ENCODE measurements at regions not wholly inside any gene's neighbourhood (a gene's known extent, or its start where the extent isn't known, plus 50 kb on each side); places are given as distances from the start of the nearest gene placed in this dataset.

DNA sequence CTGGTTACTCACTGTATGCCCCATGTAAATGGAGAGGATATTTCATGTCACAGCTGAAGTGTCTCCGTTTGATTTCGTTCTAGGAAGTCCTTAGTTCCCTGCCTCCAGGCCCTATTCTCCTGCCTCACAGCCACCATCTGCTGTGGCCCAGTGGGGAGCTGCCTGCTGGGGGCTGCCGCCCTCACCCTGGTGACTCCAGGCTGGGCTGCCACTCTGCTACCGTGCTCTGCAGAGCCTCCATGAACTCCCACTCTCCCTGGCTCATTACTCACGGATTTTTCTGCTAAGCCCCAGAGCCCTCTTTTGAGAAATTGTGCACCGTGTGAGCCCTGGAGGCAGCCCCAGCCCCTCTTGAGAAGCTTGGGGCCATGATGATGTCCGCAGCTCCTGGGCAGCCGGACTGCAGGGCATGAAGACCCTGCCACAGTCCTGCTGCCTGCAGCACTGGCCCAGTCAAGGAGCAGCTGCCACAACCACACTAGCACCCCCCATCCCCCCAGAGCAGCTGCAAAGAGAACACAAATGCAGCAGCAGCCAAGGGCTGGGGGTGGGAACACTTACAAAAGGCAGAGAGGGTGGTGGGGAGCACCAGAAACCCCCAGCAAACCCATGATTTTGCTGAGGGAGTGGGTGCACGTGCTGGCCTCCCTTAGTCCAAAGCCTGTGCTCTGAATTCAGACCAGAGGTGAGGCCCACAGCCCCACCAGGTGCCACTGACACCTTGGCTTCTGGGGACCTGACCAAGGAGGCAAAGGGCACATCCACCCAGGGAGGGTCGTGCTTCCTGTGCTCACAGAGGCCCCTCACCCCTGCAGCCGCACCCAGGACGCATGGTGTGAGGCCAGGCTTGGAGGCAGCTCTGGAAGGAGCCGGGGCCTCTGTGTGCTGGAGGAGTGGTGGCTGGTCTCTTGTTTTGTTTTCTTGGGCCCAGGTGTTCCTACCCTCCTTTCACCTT lies 270.2 kb upstream of the RAB6C start:
- Mint-ChIP-seq H3K9me3 (no peaks in the 10 kb centered on the region), H3K4me1 (ENCODE audit: low read depth) (no peaks in the 10 kb centered on the region), H3K27ac (no peak overlapping the region), H3K27me3 (ENCODE audit: insufficient read depth) (no peaks in the 10 kb centered on the region), H3K4me3 (no peak overlapping the region), H3K36me3 (ENCODE audit: low read depth) (no peaks in the 10 kb centered on the region)
- DNase-seq (ENCODE audit: low spot score): no peak
- intact Hi-C loops (cut with micrococcal nuclease): no loop called here

DNA sequence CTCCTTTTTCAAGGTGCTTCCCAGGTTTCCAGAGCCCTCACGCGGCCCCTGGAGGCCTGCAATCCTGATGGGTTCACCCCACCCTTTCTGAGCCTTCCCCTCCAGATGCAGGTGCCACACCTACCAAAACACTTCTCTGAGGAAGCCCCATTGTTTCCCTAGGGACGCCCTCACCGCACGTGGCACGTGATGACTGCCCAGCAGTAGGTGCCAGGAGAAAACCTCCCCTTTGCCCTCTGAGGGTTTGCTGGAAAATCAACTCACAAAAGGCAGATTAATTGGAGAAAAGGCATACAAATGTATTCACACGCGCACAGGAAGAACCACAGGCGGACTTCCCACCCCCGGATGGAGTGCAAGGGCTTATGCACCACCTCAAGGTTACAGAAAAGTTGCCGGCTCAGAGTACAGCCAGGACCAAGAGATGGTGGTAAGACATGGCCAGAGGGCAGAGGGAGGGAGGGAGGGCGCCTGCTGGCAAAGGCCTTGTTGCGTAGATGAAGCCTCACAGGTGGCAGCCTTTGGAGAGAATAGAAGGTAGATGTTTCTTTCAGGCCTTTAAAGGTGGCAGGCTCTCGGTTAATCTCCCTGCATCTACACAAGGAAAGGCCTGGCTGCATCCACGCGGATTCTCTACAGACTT lies 269.4 kb upstream of the RAB6C start:
- intact Hi-C loops (cut with micrococcal nuclease): no loop called here
- H3K27me3 Mint-ChIP-seq (ENCODE audit: insufficient read depth): no peaks in the 10 kb centered on the region
- DNase-seq (ENCODE audit: low spot score): no peak

DNA sequence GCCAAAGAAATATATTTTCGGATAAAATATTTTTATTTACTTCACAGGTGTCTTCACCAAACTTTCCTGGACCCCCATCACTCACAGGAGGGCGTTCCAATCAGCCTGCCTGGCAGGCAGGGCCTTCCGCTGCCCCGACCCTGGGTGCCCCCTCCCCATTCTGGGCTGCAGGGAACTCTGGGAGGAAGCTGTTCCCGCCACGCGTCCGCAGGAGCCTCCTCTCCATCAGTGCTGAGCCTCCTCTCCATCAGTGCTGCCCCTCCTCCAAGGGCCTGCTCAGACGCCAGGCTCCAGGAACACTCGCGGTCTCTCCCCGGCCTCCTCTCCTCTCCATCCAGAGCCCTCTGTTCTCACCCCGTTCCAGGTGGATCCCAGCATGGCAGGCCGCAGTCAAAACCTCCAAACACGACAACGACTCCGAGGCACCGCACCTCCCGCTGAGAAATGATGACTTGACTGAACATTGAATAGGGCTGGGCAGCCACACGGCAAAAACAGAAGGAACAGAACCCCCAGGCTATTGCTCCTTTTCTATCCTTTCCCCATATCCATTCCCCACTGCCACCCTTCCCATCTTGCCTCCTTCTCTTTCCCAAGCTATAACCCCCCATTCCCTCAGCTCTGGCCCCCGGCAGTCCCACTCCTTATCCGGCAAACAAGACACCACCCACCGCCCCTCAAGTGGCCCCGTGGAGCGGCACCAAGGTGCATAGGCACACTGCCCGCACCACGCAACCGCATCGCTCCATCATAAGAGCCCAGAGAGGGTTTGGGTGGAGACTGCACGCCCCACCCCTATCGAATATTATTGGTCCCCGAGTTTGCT lies 268.6 kb upstream of the RAB6C start:
- H3K27me3 Mint-ChIP-seq (ENCODE audit: insufficient read depth): no peaks in the 10 kb centered on the region
- no peaks in the 10 kb centered on the region for H3K36me3 Mint-ChIP-seq (ENCODE audit: low read depth)
- no peak overlapping the region for H3K4me3 Mint-ChIP-seq
- DNase-seq (ENCODE audit: low spot score): no peak
- H3K4me1 Mint-ChIP-seq (ENCODE audit: low read depth): no peaks in the 10 kb centered on the region
- H3K9me3 Mint-ChIP-seq: no peaks in the 10 kb centered on the region
- intact Hi-C loops (cut with micrococcal nuclease): no loop called here
- no peak overlapping the region for H3K27ac Mint-ChIP-seq

More for the DNA sequence above, 269.4 kb upstream of the RAB6C start:
- no peak overlapping the region for H3K4me3 Mint-ChIP-seq
- H3K27ac Mint-ChIP-seq: no peak overlapping the region
- H3K4me1 Mint-ChIP-seq (ENCODE audit: low read depth): no peaks in the 10 kb centered on the region
- H3K36me3 Mint-ChIP-seq (ENCODE audit: low read depth): no peaks in the 10 kb centered on the region
- H3K9me3 Mint-ChIP-seq: no peaks in the 10 kb centered on the region

DNA sequence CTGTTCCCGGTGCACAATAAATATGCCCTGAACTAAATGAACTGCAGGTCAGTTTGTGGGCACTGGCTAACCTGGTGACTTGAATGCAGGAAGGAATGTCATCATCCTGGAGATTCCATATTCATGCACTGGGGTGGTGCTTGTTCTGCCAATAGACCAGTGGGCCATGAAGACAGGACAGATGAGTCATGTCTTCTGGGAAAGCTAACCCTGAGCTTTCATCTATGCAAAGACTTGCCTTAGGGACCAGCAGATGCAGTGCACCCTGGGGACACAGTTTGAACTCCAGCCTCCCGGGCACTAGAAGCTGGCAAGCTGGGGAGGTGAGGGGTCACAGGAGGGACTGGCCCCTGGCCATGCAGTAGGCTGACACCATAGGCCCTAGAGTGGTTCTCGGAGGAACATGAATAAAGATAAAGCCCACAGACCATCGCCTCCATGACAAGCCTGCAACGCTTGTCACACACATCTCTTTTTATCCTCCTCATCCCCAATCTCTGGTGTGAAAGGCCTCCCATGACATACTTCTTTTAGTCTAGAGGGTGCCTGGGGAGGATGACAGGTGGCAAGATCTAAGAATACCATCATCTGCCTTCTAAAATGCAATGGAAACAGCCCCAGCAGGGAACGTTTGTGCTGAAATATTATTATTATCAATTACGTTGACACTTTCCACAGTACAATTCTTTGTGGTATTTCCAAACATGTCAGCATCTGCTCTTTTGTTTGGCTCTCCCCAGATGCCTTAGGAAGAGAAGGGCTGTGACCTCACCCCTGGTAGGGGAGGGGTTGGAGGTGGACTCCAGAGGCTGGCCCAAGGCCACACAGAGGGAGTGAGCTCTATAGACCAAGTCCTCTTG lies 267.4 kb upstream of the RAB6C start:
- H3K4me1 Mint-ChIP-seq (ENCODE audit: low read depth): no peaks in the 10 kb centered on the region
- no peaks in the 10 kb centered on the region for H3K9me3 Mint-ChIP-seq
- no peak overlapping the region for H3K4me3 Mint-ChIP-seq
- H3K36me3 Mint-ChIP-seq (ENCODE audit: low read depth): no peaks in the 10 kb centered on the region
- intact Hi-C loops (cut with micrococcal nuclease): no loop called here
- H3K27me3 Mint-ChIP-seq (ENCODE audit: insufficient read depth): no peaks in the 10 kb centered on the region
- no peak overlapping the region for H3K27ac Mint-ChIP-seq
- no peak for DNase-seq (ENCODE audit: low spot score)

DNA sequence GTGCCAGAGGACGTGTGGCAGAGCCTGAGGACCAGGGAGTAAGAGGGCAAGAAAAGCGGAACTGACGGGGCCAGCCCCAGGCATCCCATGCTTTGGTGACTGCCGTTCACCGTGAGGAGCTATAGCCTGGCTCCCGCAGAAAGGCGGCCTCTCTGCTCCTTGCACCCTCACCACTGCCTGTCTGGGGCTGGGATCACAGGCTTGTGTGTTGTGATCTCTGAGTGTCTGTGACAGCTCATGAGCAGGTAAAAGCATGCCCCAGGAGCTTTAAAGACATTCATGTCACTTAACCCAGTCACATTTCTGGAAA lies 266.8 kb upstream of the RAB6C start:
- no peak for DNase-seq (ENCODE audit: low spot score)
- Mint-ChIP-seq H3K9me3 (no peaks in the 10 kb centered on the region), H3K27me3 (ENCODE audit: insufficient read depth) (no peaks in the 10 kb centered on the region), H3K4me3 (no peak overlapping the region), H3K4me1 (ENCODE audit: low read depth) (no peaks in the 10 kb centered on the region), H3K36me3 (ENCODE audit: low read depth) (no peaks in the 10 kb centered on the region), H3K27ac (no peak overlapping the region)
- intact Hi-C loops (cut with micrococcal nuclease): no loop called here

DNA sequence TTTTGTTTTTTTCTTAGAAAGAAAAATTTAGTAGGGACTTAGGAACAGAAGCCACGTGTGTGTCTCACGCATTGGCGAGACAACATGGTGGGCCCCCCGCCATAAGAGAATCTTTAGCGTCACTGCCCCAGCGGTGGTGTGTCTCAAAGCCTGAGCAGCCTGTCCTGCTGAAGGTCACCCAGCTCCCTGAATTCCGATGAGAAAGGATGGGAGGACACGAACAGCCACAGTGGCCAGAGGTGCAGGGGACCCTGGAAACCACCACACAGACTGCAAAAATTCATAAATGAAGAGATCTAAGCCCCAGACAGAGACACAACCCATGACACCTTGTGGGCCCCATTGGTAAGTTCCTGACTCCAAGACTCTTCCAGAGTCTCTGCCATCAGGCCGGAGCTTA lies 266.1 kb upstream of the RAB6C start:
- Mint-ChIP-seq H3K4me3 (no peak overlapping the region), H3K36me3 (ENCODE audit: low read depth) (no peaks in the 10 kb centered on the region), H3K27ac (no peak overlapping the region), H3K4me1 (ENCODE audit: low read depth) (no peaks in the 10 kb centered on the region), H3K27me3 (ENCODE audit: insufficient read depth) (no peaks in the 10 kb centered on the region), H3K9me3 (no peaks in the 10 kb centered on the region)
- intact Hi-C loops (cut with micrococcal nuclease): no loop called here
- DNase-seq (ENCODE audit: low spot score): no peak

DNA sequence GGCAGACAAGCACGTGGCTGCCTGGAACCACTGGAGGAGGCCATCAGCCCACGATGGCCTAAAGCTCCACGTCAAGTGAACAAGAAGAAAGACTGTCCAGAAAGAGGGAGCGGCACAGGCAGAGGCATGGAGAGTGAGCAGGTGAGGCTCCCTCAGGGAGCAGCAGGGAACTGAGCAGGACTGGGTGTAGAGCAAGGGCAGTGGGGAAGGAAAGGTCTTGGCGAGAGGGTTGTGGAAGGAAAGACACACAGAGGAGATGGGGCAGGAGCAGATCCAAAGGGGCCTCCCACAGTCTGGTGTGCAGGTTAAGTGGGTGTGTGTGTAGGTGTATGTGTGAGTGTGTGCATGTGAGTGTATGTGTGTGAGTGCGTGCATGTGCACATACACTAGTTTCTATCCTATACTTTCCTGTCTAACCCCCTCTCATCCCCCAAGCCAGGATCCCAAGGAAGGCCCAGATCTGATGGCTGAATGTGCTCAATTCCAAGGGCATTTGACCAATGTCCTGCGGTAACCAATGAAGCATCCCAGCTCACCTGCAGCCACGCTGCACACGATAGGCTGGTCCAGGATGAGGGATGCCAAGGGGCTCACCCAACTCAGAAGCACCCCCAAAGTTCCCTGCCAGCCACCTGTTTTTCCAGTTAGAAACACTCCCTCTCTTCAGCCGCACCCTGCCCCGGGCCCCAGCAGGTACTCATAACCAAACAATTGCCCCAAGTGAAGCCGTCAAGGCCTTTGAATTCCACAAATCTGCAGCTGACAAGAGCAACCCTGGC lies 262.5 kb upstream of the RAB6C start:
- H3K27me3 Mint-ChIP-seq (ENCODE audit: insufficient read depth): no peaks in the 10 kb centered on the region
- no peaks in the 10 kb centered on the region for H3K4me1 Mint-ChIP-seq (ENCODE audit: low read depth)
- H3K27ac Mint-ChIP-seq: no peak overlapping the region
- intact Hi-C loops (cut with micrococcal nuclease): no loop called here
- H3K36me3 Mint-ChIP-seq (ENCODE audit: low read depth): no peaks in the 10 kb centered on the region
- no peaks in the 10 kb centered on the region for H3K9me3 Mint-ChIP-seq
- no peak overlapping the region for H3K4me3 Mint-ChIP-seq
- no peak for DNase-seq (ENCODE audit: low spot score)

DNA sequence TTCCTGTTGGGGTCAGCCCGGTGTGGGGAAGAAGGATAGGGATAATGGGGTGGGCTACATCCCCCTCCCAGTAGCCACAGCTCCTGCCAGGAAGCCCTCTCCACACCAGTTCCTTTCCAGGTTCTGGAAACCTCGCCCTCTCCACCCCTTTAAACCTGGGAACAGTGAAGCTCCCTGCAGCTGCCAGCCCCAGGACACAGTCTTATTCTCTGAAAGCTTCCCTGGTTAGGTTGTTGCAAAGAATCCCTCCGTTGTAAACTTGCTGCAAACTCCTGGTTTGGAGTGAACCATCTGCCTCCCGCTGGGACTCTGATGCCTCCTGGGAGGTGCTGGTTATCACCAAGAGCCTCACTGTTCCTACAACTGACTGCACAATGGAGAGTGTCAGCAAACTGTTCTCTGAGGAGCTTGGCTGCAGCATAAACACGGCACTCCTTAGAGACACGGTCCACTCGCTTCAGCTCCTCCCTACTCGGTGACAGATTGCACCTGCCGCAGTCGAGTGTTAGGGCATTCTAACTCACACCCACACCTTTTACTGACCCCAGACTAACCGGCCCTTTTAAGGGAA lies 261.8 kb upstream of the RAB6C start:
- H3K27me3 Mint-ChIP-seq (ENCODE audit: insufficient read depth): no peaks in the 10 kb centered on the region
- H3K4me1 Mint-ChIP-seq (ENCODE audit: low read depth): no peaks in the 10 kb centered on the region
- no peaks in the 10 kb centered on the region for H3K9me3 Mint-ChIP-seq
- H3K4me3 Mint-ChIP-seq: no peak overlapping the region
- intact Hi-C loops (cut with micrococcal nuclease): no loop called here
- DNase-seq (ENCODE audit: low spot score): no peak
- H3K27ac Mint-ChIP-seq: no peak overlapping the region
- no peaks in the 10 kb centered on the region for H3K36me3 Mint-ChIP-seq (ENCODE audit: low read depth)

DNA sequence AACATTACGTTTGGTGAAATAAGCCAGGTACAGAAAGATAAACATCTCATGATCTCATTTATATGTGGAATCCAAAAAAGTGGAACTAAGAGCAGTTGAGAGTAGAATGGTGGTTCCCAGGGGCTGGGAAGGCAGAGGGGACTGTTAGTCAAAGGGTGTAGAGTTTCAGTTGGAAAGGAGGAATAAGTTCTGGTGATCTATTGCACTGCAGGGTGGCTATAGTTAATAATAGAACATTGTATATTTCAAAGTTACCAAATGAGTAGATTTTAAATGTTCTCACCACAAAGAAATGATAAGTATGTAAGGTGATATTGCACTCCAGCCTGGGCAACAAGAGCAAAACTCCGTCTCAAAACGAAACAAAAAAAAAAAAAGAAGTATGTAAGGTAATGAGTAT lies 260.1 kb upstream of the RAB6C start:
- Mint-ChIP-seq H3K27ac (no peak overlapping the region), H3K4me1 (ENCODE audit: low read depth) (no peaks in the 10 kb centered on the region), H3K36me3 (ENCODE audit: low read depth) (no peaks in the 10 kb centered on the region), H3K27me3 (ENCODE audit: insufficient read depth) (no peaks in the 10 kb centered on the region), H3K9me3 (no peaks in the 10 kb centered on the region), H3K4me3 (no peak overlapping the region)
- intact Hi-C loops (cut with micrococcal nuclease): no loop called here
- DNase-seq (ENCODE audit: low spot score): no peak

DNA sequence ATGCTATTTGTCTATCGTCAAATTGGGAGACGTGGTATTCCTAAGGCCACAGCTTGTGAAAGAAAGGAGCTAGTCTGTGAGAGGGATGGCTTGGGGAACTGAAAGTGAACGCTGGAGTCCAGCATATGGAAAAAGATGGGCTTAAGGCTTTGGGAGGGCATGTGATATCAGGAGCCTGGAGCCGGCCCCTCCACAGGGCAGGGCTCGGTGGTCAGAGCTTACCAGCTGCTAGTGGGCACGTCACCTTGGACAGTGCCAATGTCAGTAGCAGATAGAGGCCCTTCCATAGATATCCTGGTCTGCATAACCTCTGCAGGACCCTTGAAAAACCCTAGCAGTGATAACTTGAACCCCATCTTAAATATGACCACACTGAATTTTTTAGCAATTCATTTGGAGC lies 259.1 kb upstream of the RAB6C start:
- H3K27ac Mint-ChIP-seq: no peak overlapping the region
- DNase-seq (ENCODE audit: low spot score): no peak
- intact Hi-C loops (cut with micrococcal nuclease): no loop called here
- H3K9me3 Mint-ChIP-seq: no peaks in the 10 kb centered on the region
- H3K4me1 Mint-ChIP-seq (ENCODE audit: low read depth): no peaks in the 10 kb centered on the region
- H3K36me3 Mint-ChIP-seq (ENCODE audit: low read depth): no peaks in the 10 kb centered on the region
- no peak overlapping the region for H3K4me3 Mint-ChIP-seq
- no peaks in the 10 kb centered on the region for H3K27me3 Mint-ChIP-seq (ENCODE audit: insufficient read depth)

DNA sequence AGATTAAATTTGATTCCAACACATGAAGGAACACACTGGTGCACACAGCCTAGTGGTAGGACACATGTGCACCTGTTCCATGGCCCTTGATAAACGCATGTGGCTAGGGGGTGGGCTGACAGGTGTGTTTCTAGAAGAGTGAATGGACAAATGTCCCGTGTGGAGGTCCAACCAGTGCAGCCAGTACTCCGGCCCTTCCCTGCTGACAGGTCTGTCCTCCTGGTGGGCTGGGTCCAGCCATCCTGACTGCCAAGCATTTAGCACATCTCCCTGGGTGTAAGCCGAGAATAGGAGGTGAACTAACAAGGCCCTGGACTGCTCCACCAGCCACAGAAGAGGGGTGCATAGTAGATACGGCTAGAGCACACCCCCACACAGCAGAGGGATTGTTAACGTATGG lies 258.7 kb upstream of the RAB6C start:
- no peaks in the 10 kb centered on the region for H3K9me3 Mint-ChIP-seq
- DNase-seq (ENCODE audit: low spot score): no peak
- no peak overlapping the region for H3K27ac Mint-ChIP-seq
- intact Hi-C loops (cut with micrococcal nuclease): no loop called here
- H3K36me3 Mint-ChIP-seq (ENCODE audit: low read depth): no peaks in the 10 kb centered on the region
- H3K4me1 Mint-ChIP-seq (ENCODE audit: low read depth): no peaks in the 10 kb centered on the region
- no peaks in the 10 kb centered on the region for H3K27me3 Mint-ChIP-seq (ENCODE audit: insufficient read depth)
- H3K4me3 Mint-ChIP-seq: no peak overlapping the region

DNA sequence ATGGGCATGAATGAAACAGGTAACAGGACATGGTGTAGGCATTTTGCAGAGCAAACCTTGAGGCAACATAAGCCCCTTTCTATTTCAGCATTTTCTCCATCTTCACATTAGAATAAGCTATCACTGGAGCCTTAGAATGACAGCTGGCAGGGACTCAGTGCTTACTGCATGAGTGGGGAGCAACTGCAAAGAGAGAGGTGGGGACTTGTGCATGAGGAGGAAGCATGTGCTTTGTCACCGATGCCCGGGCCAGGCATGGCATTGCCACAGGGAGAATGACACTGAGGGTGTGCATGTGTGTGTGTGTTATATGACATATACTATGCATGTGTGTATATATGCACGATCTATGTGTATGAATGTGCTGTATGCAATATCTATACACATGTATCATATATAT lies 258.2 kb upstream of the RAB6C start:
- H3K27me3 Mint-ChIP-seq (ENCODE audit: insufficient read depth): no peaks in the 10 kb centered on the region
- no peaks in the 10 kb centered on the region for H3K4me1 Mint-ChIP-seq (ENCODE audit: low read depth)
- H3K9me3 Mint-ChIP-seq: no peaks in the 10 kb centered on the region
- H3K27ac Mint-ChIP-seq: no peak overlapping the region
- intact Hi-C loops (cut with micrococcal nuclease): no loop called here
- no peak overlapping the region for H3K4me3 Mint-ChIP-seq
- DNase-seq (ENCODE audit: low spot score): no peak
- H3K36me3 Mint-ChIP-seq (ENCODE audit: low read depth): no peaks in the 10 kb centered on the region

Data from activated T-helper 1 cell treated with anti-CD3 and anti-CD28 coated beads, Interleukin-12 subunit alpha, Interleukin-12 subunit beta, Interleukin-2, Interleukin-4 antibody, amounts not matched to agents 30 ng/mL and 10 ng/mL and 1 ng/mL, durations not matched to agents 14 hours and 24 hours and 36 hours (primary cell).